ENCODE measurements at regions not wholly inside any gene's neighbourhood (a gene's known extent, or its start where the extent isn't known, plus 50 kb on each side); places are given as distances from the start of the nearest gene placed in this dataset.

DNA sequence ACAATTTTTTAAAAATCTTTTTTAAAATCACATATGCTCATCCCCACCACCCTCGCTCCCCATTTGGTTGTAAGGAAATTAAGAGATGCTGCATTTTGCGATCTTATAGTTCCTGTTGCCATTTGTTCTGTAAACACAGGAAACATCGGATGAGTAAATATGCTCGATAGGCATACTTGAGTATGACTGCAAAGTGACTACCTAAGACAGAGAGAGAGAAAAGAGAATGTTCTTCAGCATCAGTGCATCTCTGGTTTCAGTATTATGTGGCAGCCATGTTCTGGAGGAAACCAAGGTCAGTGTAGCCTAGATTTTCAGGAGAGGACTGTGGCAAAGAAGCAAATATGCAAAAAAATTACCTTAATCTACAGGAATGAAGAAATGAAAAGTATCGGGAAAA, 265.5 kb upstream of the FMN2 start:
- TF ChIP-seq, protein P1, sequence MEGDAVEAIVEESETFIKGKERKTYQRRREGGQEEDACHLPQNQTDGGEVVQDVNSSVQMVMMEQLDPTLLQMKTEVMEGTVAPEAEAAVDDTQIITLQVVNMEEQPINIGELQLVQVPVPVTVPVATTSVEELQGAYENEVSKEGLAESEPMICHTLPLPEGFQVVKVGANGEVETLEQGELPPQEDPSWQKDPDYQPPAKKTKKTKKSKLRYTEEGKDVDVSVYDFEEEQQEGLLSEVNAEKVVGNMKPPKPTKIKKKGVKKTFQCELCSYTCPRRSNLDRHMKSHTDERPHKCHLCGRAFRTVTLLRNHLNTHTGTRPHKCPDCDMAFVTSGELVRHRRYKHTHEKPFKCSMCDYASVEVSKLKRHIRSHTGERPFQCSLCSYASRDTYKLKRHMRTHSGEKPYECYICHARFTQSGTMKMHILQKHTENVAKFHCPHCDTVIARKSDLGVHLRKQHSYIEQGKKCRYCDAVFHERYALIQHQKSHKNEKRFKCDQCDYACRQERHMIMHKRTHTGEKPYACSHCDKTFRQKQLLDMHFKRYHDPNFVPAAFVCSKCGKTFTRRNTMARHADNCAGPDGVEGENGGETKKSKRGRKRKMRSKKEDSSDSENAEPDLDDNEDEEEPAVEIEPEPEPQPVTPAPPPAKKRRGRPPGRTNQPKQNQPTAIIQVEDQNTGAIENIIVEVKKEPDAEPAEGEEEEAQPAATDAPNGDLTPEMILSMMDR (IDR thresholded peaks at IDR 0.05) = no peak
- no peak for TF ChIP-seq EZH2 (IDR thresholded peaks at IDR 0.05)
